Activated naive CD4-positive, alpha-beta T cell treated with anti-CD3 and anti-CD28 coated beads, Interleukin-2, amount 50 U/mL, for 24 hours (primary cell): ENCODE measurements at regions not wholly inside any gene's neighbourhood (a gene's known extent, or its start where the extent isn't known, plus 50 kb on each side); places are given as distances from the start of the nearest gene placed in this dataset.
"Not testable (repeated sequence)": the region's sequence is repeated elsewhere in the genome, so short reads cannot be mapped to it uniquely, and the experiment has no call there.

Source experiments
- H3K27ac Mint-ChIP-seq: one replicate; pipeline ENCODE4 v1.8.0; 2021; ENCODE audit warnings: mild to moderate bottlenecking, mixed read lengths
- H3K27me3 Mint-ChIP-seq: one replicate; pipeline ENCODE4 v1.8.0; 2021; ENCODE audit warnings: mixed read lengths
- H3K36me3 Mint-ChIP-seq: one replicate; pipeline ENCODE4 v1.8.0; 2021; ENCODE audit warnings: mixed read lengths
- H3K4me1 Mint-ChIP-seq: one replicate; pipeline ENCODE4 v1.8.0; 2021; ENCODE audit warnings: mixed read lengths
- H3K4me3 Mint-ChIP-seq: one replicate; pipeline ENCODE4 v1.8.0; 2021; ENCODE audit warnings: mild to moderate bottlenecking, mixed read lengths
- H3K9me3 Mint-ChIP-seq: one replicate; pipeline ENCODE4 v1.8.0; 2021; ENCODE audit warnings: mixed read lengths

DNA sequence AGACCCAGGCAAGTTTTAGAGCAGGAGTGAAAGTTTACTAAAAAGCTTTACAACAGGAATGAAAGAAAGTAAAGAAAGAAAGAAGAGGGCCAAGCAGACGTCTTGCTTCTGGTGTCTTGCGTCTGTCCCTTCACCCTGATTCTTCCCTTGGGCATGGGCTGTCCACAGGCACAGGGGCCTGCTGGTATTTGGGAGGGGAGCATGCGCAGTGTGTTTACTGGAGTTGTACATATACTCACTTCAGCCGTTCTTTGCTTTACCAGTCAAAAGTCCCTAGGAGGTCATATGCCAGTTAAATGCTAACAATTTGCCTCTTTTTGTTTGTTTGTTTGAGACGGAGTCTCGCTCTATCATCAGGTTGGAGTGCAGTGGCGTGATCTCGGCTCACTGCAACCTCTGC, 875.9 kb downstream of the REEP3 start:
- no peaks in the 10 kb centered on the region for H3K27me3 Mint-ChIP-seq
- no peaks in the 10 kb centered on the region for H3K4me1 Mint-ChIP-seq
- H3K36me3 Mint-ChIP-seq: no peaks in the 10 kb centered on the region
- H3K27ac Mint-ChIP-seq: no peak overlapping the region
- H3K9me3 Mint-ChIP-seq: peaks cover 2% of the 10 kb centered on the region
- no peak overlapping the region for H3K4me3 Mint-ChIP-seq

DNA sequence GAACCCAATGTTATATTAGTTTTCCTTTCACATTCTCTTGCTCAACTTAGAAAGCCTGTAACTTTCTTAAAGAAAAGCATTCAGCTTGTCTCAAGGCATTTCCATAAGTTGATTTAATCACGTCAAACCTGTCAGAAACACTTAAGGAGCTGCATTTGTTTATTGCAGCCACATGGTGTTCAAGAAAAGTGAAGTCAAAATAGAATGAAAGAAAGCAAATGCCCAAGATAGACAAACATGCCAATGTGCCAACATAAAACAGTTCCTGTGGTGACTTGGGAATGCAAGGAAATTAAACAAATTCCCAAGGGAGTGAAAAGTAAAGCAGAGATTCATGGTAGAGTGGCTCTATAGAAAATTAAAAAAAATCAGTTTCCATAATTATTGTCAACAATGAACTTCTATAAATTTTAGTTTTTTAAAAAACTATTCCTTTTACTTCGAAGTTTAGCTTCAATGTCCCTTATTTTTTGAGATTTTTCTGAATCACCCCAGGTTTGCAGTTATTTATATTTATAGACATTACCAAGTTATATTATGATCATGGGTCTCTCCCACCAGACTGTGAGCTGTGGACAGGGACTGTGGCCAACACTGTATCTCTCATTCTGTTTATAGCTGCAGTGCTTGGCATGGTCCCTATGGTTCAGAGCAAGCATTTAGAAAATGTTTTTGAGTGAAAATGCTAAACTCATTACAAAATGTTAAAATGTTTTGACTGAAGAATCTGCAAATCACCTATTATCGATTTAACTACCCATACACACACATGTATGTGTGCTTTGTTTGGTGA, 887.4 kb downstream of the REEP3 start:
- H3K27me3 Mint-ChIP-seq: no peaks in the 10 kb centered on the region
- no peak overlapping the region for H3K4me3 Mint-ChIP-seq
- H3K36me3 Mint-ChIP-seq: no peaks in the 10 kb centered on the region
- H3K9me3 Mint-ChIP-seq: no peaks in the 10 kb centered on the region
- no peaks in the 10 kb centered on the region for H3K4me1 Mint-ChIP-seq
- H3K27ac Mint-ChIP-seq: no peak overlapping the region

DNA sequence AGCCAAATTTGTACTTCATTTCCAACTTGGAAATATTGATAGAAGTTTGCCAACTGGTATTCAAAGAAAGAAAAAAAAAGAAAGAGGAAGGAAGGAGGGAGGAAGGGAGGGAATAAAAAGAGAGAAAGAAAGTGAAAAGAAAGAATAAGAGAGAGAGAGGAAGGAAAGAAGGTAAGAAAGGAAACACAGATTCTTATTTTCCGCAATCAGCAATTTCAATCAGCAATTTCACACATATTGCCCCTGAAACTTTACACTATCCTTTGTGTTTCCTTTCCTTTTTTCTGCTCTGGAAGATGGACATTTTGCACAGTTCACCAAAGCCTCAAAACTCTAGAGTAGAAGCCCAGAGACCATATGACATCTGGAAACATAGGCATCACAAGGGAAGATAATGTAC, 888.1 kb downstream of the REEP3 start:
- Mint-ChIP-seq H3K4me1 (no peaks in the 10 kb centered on the region), H3K9me3 (no peaks in the 10 kb centered on the region), H3K27ac (no peak overlapping the region), H3K36me3 (no peaks in the 10 kb centered on the region), H3K4me3 (no peak overlapping the region), H3K27me3 (no peaks in the 10 kb centered on the region)

DNA sequence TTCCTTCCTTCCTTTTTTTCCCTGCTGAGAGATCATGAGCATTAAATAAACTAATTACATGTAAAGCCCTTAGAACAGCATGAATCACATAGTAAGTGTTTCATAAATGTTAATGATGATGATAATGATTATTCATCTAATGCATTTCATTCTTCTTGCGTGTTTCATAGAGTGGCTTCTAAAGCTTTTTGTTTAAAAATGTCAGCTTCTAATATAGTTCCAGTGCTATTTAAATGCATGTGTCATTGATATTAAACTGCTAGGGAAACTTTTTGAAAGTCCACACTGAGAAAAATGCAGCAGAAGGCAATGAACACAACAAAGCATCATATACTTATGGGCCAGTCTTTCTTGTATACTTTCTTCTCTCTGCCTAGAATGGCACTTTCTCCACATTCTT, 894.8 kb downstream of the REEP3 start:
- H3K9me3 Mint-ChIP-seq: no peaks in the 10 kb centered on the region
- H3K4me1 Mint-ChIP-seq: no peaks in the 10 kb centered on the region
- H3K4me3 Mint-ChIP-seq: no peak overlapping the region
- H3K27me3 Mint-ChIP-seq: no peaks in the 10 kb centered on the region
- H3K27ac Mint-ChIP-seq: no peak overlapping the region
- H3K36me3 Mint-ChIP-seq: no peaks in the 10 kb centered on the region

DNA sequence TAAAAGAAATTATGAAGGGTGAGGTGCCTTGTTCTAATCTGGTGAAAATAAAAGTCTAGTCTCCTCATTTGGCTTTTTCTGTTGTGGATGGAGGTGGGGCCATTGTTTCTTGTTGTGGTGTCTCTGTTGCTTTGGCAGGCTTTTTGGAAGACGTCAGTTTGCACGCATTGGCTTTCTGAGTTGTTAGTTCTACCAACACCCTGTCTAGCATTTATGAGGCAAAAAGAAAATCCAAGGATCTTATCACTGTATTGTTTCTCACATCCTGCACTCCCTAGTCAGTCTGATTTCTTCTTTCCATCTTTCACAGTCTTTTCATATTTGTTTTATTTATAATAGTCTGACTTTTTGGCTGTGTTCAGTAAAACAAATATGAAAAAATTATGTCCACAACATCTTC, 898.3 kb downstream of the REEP3 start:
- H3K4me3 Mint-ChIP-seq: no peak overlapping the region
- H3K4me1 Mint-ChIP-seq: no peaks in the 10 kb centered on the region
- H3K27ac Mint-ChIP-seq: no peak overlapping the region
- H3K27me3 Mint-ChIP-seq: no peaks in the 10 kb centered on the region
- H3K9me3 Mint-ChIP-seq: no peaks in the 10 kb centered on the region
- no peaks in the 10 kb centered on the region for H3K36me3 Mint-ChIP-seq

DNA sequence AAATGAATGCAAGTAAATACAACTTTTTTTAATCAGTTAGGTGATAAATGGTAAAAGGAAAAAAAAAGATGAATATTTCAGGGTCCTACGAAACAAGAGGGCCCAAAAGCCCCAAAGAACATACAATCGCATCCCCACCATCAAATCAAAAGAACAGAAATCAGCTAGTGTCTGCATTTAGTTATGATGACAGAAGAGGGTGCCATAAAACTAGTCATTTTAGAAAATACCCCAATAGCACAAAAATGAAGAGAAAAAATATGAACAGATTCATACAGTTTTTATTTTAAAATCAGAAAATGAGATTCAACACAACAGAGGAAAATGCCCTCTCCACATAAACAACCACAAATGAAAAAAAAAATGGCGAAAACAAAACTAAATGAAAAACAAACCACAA, 905.5 kb downstream of the REEP3 start:
- H3K4me3 Mint-ChIP-seq: no peak overlapping the region
- H3K4me1 Mint-ChIP-seq: no peaks in the 10 kb centered on the region
- no peaks in the 10 kb centered on the region for H3K27me3 Mint-ChIP-seq
- no peaks in the 10 kb centered on the region for H3K36me3 Mint-ChIP-seq
- H3K9me3 Mint-ChIP-seq: no peaks in the 10 kb centered on the region
- no peak overlapping the region for H3K27ac Mint-ChIP-seq

DNA sequence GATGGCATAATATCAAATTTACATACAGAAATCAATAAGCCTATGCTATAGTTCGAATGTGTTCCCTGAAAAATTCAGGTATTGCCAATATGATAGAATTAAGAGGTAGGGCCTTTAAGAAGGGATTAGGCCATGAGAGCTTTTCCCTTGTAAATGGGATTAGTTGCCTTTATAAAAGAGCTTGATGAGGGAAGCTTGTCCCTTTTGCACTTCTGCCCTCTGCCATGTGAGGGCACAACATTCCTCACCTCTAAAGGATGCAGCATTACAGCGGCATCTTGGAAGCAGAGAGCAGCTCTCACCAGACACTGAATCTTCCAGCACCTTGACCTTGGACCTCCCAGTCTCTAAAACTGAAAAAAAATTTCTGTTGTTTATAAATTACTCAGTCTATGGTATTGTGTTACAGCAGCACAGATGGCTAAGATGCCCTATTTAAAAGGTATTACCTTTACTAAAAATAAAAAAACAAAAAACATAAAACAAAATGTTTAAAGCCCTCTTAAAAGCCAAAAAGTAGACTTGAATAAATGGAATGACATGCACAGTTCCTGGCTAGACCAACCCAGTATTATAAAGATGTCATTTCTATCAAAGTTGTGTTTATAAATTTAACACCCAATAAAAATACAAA, 909.6 kb downstream of the REEP3 start:
- H3K27me3 Mint-ChIP-seq: no peaks in the 10 kb centered on the region
- no peaks in the 10 kb centered on the region for H3K4me1 Mint-ChIP-seq
- H3K4me3 Mint-ChIP-seq: no peak overlapping the region
- no peaks in the 10 kb centered on the region for H3K9me3 Mint-ChIP-seq
- no peak overlapping the region for H3K27ac Mint-ChIP-seq
- H3K36me3 Mint-ChIP-seq: no peaks in the 10 kb centered on the region

DNA sequence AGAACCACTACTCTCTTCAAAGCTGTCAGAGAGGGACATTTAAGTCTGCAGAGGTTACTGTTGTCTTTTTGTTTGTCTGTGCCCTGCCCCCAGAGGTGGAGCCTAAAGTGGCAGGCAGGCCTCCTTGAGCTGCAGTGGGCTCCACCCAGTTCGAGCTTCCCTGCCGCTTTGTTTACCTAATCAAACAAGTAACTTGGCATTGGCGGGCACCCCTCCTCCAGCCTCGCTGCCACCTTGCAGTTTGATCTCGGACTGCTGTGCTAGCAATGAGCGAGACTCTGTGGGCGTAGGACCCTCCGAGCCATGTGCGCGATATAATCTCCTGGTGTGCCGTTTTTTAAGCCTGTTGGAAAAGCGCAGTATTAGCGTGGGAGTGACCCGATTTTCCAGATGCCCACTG, 920.7 kb downstream of the REEP3 start:
- not testable (repeated sequence) for H3K4me1 Mint-ChIP-seq, H3K9me3 Mint-ChIP-seq, H3K27ac Mint-ChIP-seq, H3K36me3 Mint-ChIP-seq, H3K27me3 Mint-ChIP-seq, H3K4me3 Mint-ChIP-seq

DNA sequence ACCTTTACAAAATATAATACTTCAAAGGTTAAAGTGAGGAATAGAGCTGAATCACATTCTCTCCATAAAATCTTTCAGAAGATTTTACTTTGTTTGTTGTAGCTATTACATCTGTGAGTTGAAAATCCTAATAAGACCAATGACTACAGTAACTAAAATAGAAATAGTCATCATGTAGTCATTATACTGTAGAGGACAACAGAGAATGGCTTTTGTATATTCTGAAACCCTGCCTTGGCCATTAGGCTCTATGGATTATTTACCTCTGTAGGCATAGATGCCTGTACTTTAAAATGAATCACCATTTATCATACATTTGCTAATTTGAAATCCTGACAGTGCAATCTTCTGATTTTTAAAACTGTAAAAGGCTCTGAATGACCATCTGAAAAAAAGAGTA, 923.0 kb downstream of the REEP3 start:
- H3K36me3 Mint-ChIP-seq: no peaks in the 10 kb centered on the region
- H3K4me1 Mint-ChIP-seq: no peaks in the 10 kb centered on the region
- peaks cover 3% of the 10 kb centered on the region for H3K9me3 Mint-ChIP-seq
- H3K27ac Mint-ChIP-seq: no peak overlapping the region
- H3K27me3 Mint-ChIP-seq: no peaks in the 10 kb centered on the region
- no peak overlapping the region for H3K4me3 Mint-ChIP-seq

DNA sequence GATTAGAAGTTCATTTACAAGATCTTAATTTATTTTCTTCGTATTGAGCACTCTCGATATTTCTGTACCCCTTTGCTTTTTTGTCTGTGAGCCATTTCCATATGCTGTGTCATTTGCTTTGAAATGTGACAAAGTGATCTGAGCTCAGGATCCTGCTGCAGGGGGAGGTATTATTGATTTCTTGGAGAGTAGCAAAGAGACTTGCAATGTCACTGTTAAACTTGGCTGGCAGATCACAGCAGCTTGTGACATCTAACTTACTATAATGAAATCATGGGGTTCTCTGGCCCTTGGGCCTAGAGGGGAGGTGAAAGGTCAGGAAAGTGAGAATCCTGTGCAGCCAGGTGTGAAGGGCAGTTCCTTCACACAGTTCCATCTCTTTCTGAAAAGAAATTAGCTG, 923.4 kb downstream of the REEP3 start:
- Mint-ChIP-seq H3K9me3 (no peaks in the 10 kb centered on the region), H3K27ac (no peak overlapping the region), H3K4me3 (no peak overlapping the region), H3K27me3 (no peaks in the 10 kb centered on the region), H3K36me3 (no peaks in the 10 kb centered on the region), H3K4me1 (no peaks in the 10 kb centered on the region)

DNA sequence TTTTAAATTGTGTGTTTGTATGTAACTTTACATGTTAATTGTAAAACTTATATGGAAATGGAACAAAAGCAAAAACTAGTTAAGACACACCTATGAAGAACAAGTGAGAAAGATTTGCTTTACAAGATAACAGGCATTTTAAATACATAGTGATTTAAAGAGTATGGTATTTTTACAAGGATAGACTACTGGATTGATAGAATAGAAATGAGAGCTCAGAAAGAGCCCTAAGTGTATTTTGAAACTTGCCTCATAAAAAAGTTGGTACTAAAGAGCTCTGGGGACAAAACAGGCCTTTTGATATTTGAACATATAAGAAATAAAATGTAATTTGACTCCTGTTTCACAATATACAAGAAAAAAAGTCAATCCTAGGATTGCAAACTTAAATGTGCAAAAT, 928.4 kb downstream of the REEP3 start:
- H3K36me3 Mint-ChIP-seq: no peaks in the 10 kb centered on the region
- no peaks in the 10 kb centered on the region for H3K4me1 Mint-ChIP-seq
- no peaks in the 10 kb centered on the region for H3K27me3 Mint-ChIP-seq
- H3K4me3 Mint-ChIP-seq: no peak overlapping the region
- H3K9me3 Mint-ChIP-seq: no peaks in the 10 kb centered on the region
- no peak overlapping the region for H3K27ac Mint-ChIP-seq

DNA sequence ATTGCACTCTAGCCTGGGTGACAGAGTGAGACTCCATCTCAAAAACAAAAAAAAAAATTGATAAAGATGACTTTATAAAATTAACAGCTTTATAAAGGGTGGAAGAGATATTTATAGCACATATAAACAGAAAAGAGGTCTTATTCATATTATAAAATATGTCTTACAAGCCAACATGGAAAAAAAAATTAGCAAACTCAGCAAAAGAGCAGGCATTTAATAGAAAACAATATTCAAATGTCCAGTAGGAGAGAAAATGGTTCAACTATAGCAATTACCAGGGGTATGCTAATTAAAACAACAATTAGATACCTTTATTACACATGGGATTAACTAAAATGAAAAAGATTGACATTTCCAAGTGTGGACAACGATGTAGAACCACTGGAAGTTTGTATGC, 929.1 kb downstream of the REEP3 start:
- Mint-ChIP-seq H3K4me3 (no peak overlapping the region), H3K27me3 (no peaks in the 10 kb centered on the region), H3K9me3 (no peaks in the 10 kb centered on the region), H3K36me3 (no peaks in the 10 kb centered on the region), H3K4me1 (no peaks in the 10 kb centered on the region), H3K27ac (no peak overlapping the region)

DNA sequence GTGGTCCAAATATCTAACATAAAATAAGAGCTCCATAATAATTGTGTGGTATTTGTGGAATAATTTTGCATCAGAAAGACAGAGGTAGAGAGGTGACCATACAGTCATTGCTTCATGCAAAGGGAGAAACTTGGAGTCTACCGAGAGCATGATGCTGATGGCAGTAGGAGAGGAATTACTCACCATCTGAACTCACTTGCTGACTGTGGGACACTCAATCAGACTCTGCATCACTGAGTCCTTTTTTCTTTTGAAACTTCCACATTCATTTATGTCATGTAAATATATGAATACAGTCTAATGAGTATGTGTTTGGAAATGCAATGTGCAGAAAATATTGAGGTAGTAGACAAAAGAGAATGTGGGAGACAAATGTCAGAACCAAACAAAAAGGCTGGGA, 933.8 kb downstream of the REEP3 start:
- Mint-ChIP-seq H3K4me1 (no peaks in the 10 kb centered on the region), H3K4me3 (no peak overlapping the region), H3K9me3 (no peaks in the 10 kb centered on the region), H3K27ac (no peak overlapping the region), H3K27me3 (no peaks in the 10 kb centered on the region), H3K36me3 (no peaks in the 10 kb centered on the region)

DNA sequence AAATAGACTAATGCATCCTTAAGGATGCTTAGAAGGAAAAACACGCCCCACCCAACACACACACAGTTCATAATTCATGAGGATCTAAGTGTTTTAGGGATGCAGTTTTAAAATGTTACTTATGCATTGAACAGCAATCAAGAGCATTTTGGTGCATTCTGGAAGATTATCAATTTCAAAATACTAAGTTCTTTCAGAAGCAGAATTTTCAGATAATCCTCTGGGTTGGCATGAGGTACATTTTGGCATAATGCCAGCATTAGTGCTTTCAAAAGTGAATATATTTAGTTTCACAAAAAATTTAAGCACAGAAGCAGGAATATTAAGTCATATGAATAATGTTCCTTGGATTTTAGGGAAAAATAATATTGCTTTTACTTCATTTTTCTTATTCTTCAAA, 937.1 kb downstream of the REEP3 start:
- H3K4me1 Mint-ChIP-seq: no peaks in the 10 kb centered on the region
- H3K9me3 Mint-ChIP-seq: peaks cover 5% of the 10 kb centered on the region
- H3K27me3 Mint-ChIP-seq: no peaks in the 10 kb centered on the region
- H3K4me3 Mint-ChIP-seq: no peak overlapping the region
- H3K36me3 Mint-ChIP-seq: no peaks in the 10 kb centered on the region
- H3K27ac Mint-ChIP-seq: no peak overlapping the region

DNA sequence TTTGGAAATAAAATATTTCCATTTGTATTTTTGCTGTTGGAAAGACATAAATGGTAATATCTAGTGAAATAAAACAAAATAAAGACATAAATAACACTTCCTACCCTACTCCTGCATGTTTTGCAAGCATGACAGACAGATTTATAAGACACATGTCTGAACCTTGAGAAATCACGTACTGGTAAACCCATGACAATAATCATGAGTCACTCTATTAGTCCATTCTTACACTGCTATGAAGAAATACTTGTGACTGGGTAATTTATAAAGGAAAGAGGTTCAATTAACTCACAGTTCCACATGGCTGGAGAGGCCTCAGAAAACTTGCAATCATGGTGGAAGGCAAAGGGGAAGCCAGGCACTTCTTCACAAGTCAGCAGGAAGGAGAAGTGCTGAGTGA, 942.2 kb downstream of the REEP3 start:
- Mint-ChIP-seq H3K27me3 (no peaks in the 10 kb centered on the region), H3K9me3 (peaks cover 14% of the 10 kb centered on the region), H3K4me3 (no peak overlapping the region), H3K4me1 (no peaks in the 10 kb centered on the region), H3K36me3 (no peaks in the 10 kb centered on the region), H3K27ac (no peak overlapping the region)

DNA sequence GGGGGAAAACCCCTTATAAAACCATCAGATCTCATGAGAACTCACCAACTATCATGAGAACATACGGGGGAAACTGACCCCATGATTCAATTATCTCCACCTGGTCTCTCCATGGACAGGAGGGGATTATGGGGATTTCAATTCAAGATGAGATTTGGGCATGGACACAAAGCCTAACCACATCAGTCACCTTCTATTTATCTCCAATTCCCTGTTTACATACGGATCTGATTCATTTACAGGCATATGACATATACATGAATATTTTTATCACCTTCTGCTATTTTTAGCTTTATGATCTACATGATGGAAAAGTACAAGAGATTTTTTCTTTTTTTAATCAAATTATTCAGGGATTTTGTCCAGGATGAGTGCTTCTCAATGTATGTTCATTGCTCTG, 944.5 kb downstream of the REEP3 start:
- Mint-ChIP-seq H3K9me3 (peaks cover 14% of the 10 kb centered on the region), H3K36me3 (no peaks in the 10 kb centered on the region), H3K4me1 (no peaks in the 10 kb centered on the region), H3K27ac (no peak overlapping the region), H3K4me3 (no peak overlapping the region), H3K27me3 (no peaks in the 10 kb centered on the region)

DNA sequence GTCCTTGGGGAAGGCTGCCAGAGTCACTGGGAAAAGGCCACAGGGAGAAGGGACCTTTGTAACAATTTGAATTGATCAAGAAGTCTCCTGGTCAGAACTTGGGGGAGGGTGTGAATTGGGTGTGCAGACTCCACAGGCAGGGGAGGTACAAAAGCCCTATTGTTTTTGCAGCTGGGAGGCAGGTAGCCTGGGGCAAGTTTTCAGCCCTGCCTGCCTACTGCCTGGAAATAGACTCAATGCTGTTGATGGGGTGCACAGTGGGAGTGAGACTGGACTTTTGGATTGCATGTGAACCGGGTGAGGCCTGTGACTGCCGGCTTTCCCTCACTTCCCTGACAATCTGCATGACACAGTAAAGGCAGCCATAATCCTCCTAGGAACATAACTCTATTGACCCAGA, 947.0 kb downstream of the REEP3 start:
- H3K4me3 Mint-ChIP-seq: no peak overlapping the region
- no peak overlapping the region for H3K27ac Mint-ChIP-seq
- no peaks in the 10 kb centered on the region for H3K36me3 Mint-ChIP-seq
- no peaks in the 10 kb centered on the region for H3K4me1 Mint-ChIP-seq
- no peaks in the 10 kb centered on the region for H3K27me3 Mint-ChIP-seq
- peaks cover 9% of the 10 kb centered on the region for H3K9me3 Mint-ChIP-seq
